Activated naive CD8-positive, alpha-beta T cell (primary cell): ENCODE measurements at regions not wholly inside any gene's neighbourhood (a gene's known extent, or its start where the extent isn't known, plus 50 kb on each side); places are given as distances from the start of the nearest gene placed in this dataset.
"Not testable (repeated sequence)": the region's sequence is repeated elsewhere in the genome, so short reads cannot be mapped to it uniquely, and the experiment has no call there.

ENCODE experiments used
- H3K27ac Mint-ChIP-seq: one replicate; pipeline ENCODE4 v1.8.0; 2021; ENCODE audit warnings: mixed read lengths
- H3K27me3 Mint-ChIP-seq: one replicate; pipeline ENCODE4 v1.8.0; 2021; ENCODE audit warnings: mixed read lengths
- H3K36me3 Mint-ChIP-seq: one replicate; pipeline ENCODE4 v1.8.0; 2021; ENCODE audit warnings: mixed read lengths
- H3K4me1 Mint-ChIP-seq: one replicate; pipeline ENCODE4 v1.8.0; 2021; ENCODE audit warnings: low read depth, mixed read lengths
- H3K4me3 Mint-ChIP-seq: one replicate; pipeline ENCODE4 v1.8.0; 2021; ENCODE audit warnings: mild to moderate bottlenecking, mixed read lengths
- H3K9me3 Mint-ChIP-seq: one replicate; pipeline ENCODE4 v1.8.0; 2021; ENCODE audit warnings: low read depth, mixed read lengths

DNA sequence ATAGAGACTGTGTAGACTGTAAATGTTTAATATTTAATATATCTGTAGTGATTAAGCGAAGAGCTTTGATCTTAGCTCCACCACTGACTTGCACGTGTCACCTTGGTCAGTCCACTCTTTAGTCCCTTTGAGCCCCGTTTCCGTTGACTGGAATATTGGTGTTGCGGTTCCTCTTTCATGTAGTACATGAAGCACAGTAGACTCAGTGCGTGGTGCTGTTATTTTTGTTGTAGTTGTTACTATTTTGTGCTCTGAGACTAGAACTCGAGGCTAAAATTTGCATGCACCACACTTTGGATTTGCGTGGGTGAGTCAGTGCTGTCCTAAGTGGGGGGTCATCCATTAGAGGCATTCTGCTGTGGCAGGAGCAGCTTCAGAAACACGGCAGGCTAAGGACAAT is 291.4 kb downstream of the QKI start:
- Mint-ChIP-seq H3K27me3 (peaks cover 7% of the 10 kb centered on the region), H3K4me1 (no peaks in the 10 kb centered on the region), H3K36me3 (no peaks in the 10 kb centered on the region), H3K9me3 (no peaks in the 10 kb centered on the region), H3K4me3 (no peak overlapping the region), H3K27ac (no peak overlapping the region)

DNA sequence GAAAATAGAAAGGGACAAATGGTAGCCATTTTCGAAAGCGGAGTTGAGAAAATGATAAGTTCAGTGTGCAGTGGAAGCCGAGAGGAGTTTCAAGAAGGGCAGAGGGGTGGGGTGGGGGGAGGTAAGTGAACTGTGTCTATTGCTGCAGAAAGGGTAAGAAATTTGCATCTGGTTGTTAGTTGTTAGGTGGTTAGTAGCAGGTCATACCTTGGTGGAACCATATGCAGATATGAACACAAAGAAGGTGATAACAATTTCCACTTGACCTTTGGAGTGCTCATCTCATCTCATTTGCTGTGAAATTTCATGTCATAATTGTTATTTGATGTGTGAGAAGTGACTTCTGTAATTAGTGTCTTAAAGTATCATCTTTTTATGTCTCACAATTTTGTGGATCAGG is 288.2 kb downstream of the QKI start:
- Mint-ChIP-seq H3K36me3 (no peaks in the 10 kb centered on the region), H3K9me3 (no peaks in the 10 kb centered on the region), H3K4me3 (no peak overlapping the region), H3K4me1 (no peaks in the 10 kb centered on the region), H3K27ac (no peak overlapping the region), H3K27me3 (peaks cover 8% of the 10 kb centered on the region)

DNA sequence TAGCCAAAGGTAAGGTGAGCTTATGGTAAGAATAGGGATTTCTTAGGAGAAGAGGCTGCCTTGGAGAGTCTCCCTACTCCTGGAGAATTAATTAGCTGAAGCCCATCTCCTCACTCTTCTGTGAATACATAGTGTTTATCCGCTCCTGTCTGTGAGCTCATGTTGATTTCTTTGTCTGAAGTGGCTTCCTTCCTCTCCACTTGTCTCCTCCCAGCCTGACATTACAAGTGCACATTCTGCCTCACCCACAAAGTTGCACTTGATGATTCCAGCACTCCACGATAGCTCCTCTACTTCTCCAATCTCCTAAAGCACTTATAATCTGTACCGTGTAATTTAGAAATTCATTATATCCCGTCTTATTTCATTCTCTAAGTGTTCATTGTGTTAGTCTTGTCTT is 287.2 kb downstream of the QKI start:
- H3K4me1 Mint-ChIP-seq = no peaks in the 10 kb centered on the region
- H3K27ac Mint-ChIP-seq = no peak overlapping the region
- H3K9me3 Mint-ChIP-seq = no peaks in the 10 kb centered on the region
- no peaks in the 10 kb centered on the region for H3K36me3 Mint-ChIP-seq
- peaks cover 5% of the 10 kb centered on the region for H3K27me3 Mint-ChIP-seq
- no peak overlapping the region for H3K4me3 Mint-ChIP-seq

DNA sequence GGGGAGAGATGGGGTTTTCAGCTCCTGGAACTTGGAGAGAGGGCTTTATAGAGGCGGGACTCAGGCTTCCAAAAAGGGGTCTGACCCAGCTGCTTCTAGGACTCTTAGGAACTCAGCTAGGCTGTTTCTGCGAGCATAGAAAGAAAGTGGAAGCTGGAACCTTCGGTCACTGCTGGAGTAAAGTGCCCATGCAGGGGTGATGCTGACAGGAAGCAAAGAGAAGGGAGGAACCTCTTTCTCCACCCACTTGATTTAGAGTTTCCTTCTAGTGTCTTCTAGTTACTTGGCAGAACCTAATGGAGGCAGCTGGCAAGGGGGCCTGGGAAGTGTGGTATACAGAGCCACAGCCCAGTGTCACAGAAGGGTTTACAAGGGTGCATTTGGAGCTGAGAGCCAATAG is 283.6 kb downstream of the QKI start:
- no peak overlapping the region for H3K4me3 Mint-ChIP-seq
- H3K27me3 Mint-ChIP-seq = peaks cover 10% of the 10 kb centered on the region
- H3K9me3 Mint-ChIP-seq = no peaks in the 10 kb centered on the region
- H3K4me1 Mint-ChIP-seq = no peaks in the 10 kb centered on the region
- H3K27ac Mint-ChIP-seq = no peak overlapping the region
- H3K36me3 Mint-ChIP-seq = no peaks in the 10 kb centered on the region

DNA sequence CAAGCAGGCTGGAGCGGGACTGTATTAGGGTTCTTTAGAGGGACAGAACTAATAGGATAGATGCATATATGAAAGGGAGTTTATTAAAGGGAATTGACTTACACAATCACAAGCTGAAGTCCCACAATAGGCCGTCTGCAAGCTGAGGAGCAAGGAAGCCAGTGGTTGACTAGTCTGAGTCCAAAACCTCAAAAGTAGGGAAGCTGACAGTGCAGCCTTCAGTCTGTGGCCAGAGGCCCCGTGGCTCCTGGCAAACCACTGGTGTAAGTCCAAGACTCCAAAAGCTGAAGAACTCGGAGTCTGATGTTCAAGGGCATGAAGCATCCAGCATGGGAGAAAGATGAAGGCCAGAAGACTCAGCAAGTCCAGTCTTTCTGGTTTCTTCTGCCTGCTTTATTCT is 281.8 kb downstream of the QKI start:
- H3K4me1 Mint-ChIP-seq, H3K9me3 Mint-ChIP-seq, H3K27ac Mint-ChIP-seq, H3K4me3 Mint-ChIP-seq, H3K36me3 Mint-ChIP-seq, H3K27me3 Mint-ChIP-seq: not testable (repeated sequence)

DNA sequence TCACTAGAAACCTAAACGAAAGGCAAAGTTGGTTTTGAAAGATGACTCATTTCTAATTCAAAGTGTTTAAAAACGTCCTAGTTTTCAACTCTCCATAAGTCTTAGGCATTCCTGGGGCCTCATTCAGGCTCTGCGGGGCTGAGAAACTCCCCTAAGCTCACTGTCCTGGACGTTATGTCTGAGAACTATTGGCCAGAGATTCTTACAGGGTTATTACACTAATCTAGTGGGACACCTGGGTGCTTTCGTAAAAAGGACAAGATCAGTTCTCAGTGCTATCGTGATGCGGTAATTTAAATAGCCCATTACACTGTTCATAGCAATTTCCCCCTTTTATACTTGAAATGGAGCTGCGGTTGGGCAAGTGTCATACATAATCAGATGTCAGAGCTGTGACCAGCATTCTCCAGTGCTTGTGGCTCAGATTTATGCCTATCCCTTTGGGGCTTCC is 280.9 kb downstream of the QKI start:
- no peaks in the 10 kb centered on the region for H3K9me3 Mint-ChIP-seq
- H3K36me3 Mint-ChIP-seq = no peaks in the 10 kb centered on the region
- no peak overlapping the region for H3K27ac Mint-ChIP-seq
- H3K4me1 Mint-ChIP-seq = no peaks in the 10 kb centered on the region
- H3K27me3 Mint-ChIP-seq = peaks cover 10% of the 10 kb centered on the region
- no peak overlapping the region for H3K4me3 Mint-ChIP-seq

DNA sequence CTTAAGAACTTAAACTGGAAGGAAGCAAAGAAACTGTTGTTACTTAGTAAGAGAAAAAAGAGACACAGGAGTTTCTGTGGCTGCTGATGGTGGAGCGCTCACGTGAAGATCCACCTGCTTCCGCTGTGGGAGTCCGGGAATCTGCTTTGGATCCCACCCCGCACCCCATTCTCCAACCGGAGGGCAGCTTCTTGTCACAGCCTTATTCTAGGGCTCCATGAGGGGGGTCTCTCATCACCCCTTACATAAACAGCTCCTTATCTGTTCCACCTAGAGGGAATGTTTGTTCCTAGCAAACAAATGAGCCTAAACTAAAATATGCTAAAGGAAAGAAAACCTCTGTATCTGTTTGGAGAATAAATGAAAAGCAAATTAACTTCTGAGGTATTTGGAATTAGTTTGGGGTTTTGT is 280.5 kb downstream of the QKI start:
- Mint-ChIP-seq H3K4me1 (no peaks in the 10 kb centered on the region), H3K9me3 (no peaks in the 10 kb centered on the region), H3K27me3 (peaks cover 10% of the 10 kb centered on the region), H3K36me3 (no peaks in the 10 kb centered on the region), H3K4me3 (no peak overlapping the region), H3K27ac (no peak overlapping the region)

DNA sequence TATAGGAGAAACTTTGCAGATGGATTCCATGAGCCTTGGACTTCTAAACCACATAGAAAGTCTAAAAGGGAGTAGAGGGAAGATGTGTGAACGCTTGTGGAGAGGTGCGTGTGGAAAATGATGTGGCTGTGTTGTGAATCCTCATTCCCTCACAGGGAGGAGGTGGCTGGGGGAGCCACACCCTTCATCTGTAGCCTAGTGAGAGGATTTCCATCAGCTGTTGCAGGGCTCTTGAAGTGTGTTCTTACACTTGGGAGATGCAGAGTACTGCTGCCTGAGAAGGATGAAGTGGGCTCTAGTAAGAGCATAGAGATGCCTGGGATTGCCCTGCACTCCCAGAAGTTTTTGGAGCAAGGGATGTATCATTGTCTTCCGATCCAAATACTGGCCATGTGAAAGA is 279.6 kb downstream of the QKI start:
- Mint-ChIP-seq H3K27me3 (peaks cover 9% of the 10 kb centered on the region), H3K4me3 (no peak overlapping the region), H3K27ac (no peak overlapping the region), H3K4me1 (no peaks in the 10 kb centered on the region), H3K9me3 (no peaks in the 10 kb centered on the region), H3K36me3 (no peaks in the 10 kb centered on the region)

DNA sequence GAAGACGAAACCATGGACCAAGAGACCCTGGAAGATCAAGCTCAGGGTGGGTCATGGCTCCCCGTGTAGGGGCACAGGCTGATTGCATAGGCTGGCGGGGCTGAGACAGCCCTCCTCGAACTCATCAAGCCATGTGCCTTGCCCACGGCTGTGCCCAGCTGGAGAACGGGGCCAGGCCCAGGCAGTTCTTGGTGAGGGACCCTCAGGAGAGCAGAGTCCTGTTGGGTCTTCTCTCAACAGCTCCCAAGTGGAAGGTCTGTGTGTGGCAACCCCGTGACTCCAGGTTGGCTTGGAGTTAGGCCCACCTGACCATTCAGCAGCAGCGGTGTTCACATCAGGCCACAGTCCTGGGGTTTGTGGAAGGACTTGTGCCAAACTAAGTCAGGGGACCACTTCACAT is 276.5 kb downstream of the QKI start:
- no peak overlapping the region for H3K27ac Mint-ChIP-seq
- no peak overlapping the region for H3K4me3 Mint-ChIP-seq
- H3K27me3 Mint-ChIP-seq = peaks cover 8% of the 10 kb centered on the region
- H3K36me3 Mint-ChIP-seq = no peaks in the 10 kb centered on the region
- no peaks in the 10 kb centered on the region for H3K9me3 Mint-ChIP-seq
- H3K4me1 Mint-ChIP-seq = no peaks in the 10 kb centered on the region

DNA sequence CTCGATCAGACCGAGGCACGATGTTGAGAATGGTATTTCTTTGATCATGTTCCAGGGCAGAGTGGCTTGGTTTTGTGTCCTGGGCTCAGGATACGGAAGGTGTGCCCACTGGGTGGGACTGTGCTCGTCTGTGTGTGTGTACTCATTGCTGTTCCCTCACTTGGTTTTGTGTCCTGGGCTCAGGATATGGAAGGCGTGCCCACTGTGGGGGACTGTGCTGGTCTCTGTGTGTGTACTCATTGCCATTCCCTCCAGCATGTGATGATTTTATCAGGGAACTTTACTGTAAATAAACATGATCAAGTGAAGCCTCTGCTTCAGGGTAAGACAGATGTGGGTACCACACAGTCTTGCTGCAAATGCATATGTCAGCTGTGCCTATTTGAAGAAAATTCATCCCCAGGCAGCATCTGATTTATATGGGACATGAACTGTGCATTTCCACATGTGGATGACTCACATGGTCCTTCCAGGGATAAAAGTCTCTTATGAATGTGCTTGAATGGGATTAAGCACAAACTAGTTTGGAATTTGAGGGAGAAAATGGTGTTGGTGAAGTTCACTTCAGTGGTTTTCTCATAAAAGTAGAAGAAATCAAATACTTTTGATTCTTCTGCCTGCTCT is 274.3 kb downstream of the QKI start:
- H3K27me3 Mint-ChIP-seq = peaks cover 8% of the 10 kb centered on the region
- H3K9me3 Mint-ChIP-seq = peaks cover 3% of the 10 kb centered on the region
- no peaks in the 10 kb centered on the region for H3K4me1 Mint-ChIP-seq
- H3K4me3 Mint-ChIP-seq = no peak overlapping the region
- H3K36me3 Mint-ChIP-seq = no peaks in the 10 kb centered on the region
- H3K27ac Mint-ChIP-seq = no peak overlapping the region

DNA sequence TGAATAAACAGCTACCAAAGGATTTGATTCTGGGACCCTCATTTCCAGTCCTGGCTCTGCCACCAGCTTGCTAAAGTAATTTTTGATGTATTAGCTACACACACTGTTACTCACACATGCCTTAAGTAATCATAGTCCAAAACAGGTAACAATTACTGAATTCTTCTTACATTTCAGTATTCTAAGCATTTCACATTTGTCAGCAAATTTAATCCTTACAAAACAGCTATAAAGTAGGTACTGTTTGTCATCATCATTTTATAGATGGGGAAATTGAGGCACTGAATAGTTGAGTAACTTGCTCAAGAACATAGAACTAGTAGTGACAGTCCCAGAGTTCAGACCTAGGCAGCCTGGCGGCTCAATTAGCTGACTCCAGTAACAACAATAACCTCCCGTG is 272.6 kb downstream of the QKI start:
- Mint-ChIP-seq H3K36me3 (no peaks in the 10 kb centered on the region), H3K9me3 (peaks cover 10% of the 10 kb centered on the region), H3K27ac (no peak overlapping the region), H3K4me3 (no peak overlapping the region), H3K4me1 (no peaks in the 10 kb centered on the region), H3K27me3 (peaks cover 10% of the 10 kb centered on the region)

DNA sequence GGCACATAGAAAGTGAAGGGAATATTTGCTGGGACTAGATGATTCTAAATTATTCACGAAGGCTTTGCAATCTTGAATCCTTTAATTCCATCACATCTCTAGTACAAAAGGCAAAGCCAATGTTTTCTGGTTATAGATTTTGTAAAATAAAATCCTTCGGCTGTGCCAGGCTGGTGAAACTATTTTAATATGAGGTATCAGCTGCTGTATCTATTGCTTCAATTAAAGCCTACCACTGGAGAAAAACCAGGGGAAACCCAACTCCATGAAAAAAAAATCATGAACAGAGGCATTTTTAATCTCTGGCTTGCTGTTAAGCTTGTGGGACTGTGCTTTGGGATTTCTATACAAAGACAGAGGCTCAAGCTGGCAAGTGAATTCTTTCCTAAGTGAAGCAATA is 271.8 kb downstream of the QKI start:
- Mint-ChIP-seq H3K4me3 (no peak overlapping the region), H3K36me3 (no peaks in the 10 kb centered on the region), H3K4me1 (no peaks in the 10 kb centered on the region), H3K27ac (no peak overlapping the region), H3K9me3 (peaks cover 10% of the 10 kb centered on the region), H3K27me3 (peaks cover 10% of the 10 kb centered on the region)

DNA sequence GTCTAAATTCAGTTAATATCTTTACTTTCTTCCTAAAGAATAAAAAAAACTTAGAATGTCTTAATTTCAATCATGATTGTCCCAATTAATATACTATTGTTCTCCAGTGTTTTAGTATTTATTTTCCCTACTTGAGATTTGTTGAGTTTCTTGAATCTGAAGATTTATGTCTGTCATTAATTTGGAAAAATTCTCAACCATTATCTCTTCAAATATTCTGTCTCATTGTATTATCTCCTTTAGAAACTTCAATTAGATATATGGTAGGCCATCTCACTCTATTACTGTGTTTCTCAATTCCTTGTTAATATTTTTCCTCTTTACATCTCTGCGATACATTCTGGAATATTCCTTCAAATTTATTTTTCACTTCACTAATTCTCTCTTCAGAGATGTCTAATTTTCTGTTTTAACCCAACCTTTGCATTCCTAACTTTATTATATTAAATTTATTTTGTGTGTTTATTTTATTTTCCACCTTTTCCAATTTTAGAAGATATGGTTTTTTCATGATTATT is 268.6 kb downstream of the QKI start:
- no peaks in the 10 kb centered on the region for H3K4me1 Mint-ChIP-seq
- peaks cover 10% of the 10 kb centered on the region for H3K27me3 Mint-ChIP-seq
- H3K4me3 Mint-ChIP-seq = no peak overlapping the region
- no peaks in the 10 kb centered on the region for H3K36me3 Mint-ChIP-seq
- H3K9me3 Mint-ChIP-seq = peaks cover 10% of the 10 kb centered on the region
- H3K27ac Mint-ChIP-seq = no peak overlapping the region

DNA sequence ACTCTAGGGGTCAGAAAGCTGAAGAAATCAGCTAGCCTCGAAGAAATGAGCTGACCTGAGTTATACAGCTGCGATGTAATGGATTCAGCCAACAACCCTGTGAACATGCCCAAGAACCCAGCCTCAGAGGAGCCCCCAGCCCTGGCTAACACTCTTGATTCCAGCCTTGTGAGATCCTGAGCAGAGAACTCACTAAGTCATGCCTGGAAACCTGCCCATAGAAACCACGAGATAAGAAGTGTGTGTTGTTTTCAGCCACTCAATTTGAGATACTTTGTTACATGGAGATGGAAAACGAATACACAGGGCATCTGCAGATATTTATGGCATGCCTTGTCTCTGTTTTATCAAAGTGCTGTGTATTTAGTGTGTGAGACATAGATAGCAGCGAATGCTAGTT is 265.2 kb downstream of the QKI start:
- Mint-ChIP-seq H3K9me3 (peaks cover 10% of the 10 kb centered on the region), H3K27ac (no peak overlapping the region), H3K36me3 (no peaks in the 10 kb centered on the region), H3K27me3 (peaks cover 7% of the 10 kb centered on the region), H3K4me1 (no peaks in the 10 kb centered on the region), H3K4me3 (no peak overlapping the region)

DNA sequence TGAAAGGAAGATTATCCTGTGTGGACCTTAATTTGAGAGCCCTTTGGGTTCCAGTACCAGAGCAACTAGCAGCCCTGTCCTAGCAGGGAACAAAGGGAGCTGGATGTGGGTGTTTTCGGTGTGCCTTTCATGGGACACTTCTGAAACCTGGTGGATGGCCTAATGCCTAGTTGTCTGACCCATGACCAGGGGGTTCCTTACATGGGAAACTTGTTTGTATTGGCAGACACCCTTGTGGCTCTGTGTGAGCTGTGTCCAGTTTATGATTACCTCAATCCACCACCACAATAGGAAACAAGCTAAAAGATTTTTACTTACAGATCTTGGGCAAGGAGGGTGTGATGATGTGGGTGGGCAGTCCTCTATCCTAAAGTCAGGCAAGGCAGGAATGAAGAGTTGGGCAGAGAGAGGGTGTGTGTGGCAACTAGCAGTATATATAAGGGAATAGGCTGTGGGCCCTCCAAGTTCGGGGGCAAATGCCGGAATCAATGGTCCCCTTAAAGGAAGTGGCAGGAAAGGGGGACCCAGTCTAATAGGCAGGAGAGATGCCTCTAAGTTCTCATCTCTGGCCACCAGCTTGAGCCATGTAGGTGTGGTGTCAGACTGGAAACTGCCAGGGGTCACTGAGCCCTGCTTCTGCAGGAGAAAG is 264.6 kb downstream of the QKI start:
- Mint-ChIP-seq H3K27ac (no peak overlapping the region), H3K4me3 (no peak overlapping the region), H3K4me1 (no peaks in the 10 kb centered on the region), H3K9me3 (peaks cover 10% of the 10 kb centered on the region), H3K27me3 (peaks cover 3% of the 10 kb centered on the region), H3K36me3 (no peaks in the 10 kb centered on the region)

DNA sequence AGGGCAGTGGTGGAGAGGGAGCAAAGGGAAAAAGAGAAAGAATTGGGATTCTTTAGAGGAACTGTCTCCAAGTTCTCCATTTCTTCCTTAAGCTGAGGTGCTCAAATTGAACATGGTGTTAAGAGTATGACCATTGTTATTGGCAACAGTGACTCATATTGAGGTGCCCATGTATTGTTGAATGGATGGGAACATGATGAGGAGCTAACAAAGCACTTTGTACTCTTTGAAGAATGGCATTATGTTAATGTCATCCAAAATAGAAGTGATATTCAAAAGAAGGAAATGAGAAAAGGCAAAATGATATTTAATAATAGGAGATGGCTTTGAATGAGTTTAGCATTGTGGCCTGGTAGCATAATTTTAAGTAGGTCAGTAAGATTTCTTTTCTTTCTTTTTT is 261.1 kb downstream of the QKI start:
- H3K36me3 Mint-ChIP-seq = no peaks in the 10 kb centered on the region

More for the DNA sequence above, 261.1 kb downstream of the QKI start:
- no peaks in the 10 kb centered on the region for H3K27me3 Mint-ChIP-seq
- H3K4me1 Mint-ChIP-seq = no peaks in the 10 kb centered on the region
- H3K27ac Mint-ChIP-seq = no peak overlapping the region
- H3K4me3 Mint-ChIP-seq = no peak overlapping the region
- H3K9me3 Mint-ChIP-seq = no peaks in the 10 kb centered on the region
